ENCODE measurements at regions not wholly inside any gene's neighbourhood (a gene's known extent, or its start where the extent isn't known, plus 50 kb on each side); places are given as distances from the start of the nearest gene placed in this dataset.

- no peak for DNase-seq (ENCODE audit: low spot score in 2 of 2)
- H3K36me3 Mint-ChIP-seq = no peaks in the 10 kb centered on the region
- no peak for ATAC-seq
Observed at GRCh38 chr7:27351137-27351536, 108.5 kb downstream of the EVX1 start.

GRCh38 chr7:27351786-27352185, 109.2 kb downstream of the EVX1 start:
- Mint-ChIP-seq H3K36me3 (no peaks in the 10 kb centered on the region), H3K9me3 (no peaks in the 10 kb centered on the region), H3K27ac (no peak overlapping the region)
- ATAC-seq (no peak), DNase-seq (ENCODE audit: low spot score in 2 of 2) (no peak)

More at GRCh38 chr7:27351137-27351536, 108.5 kb downstream of the EVX1 start:
- H3K9me3 Mint-ChIP-seq = no peaks in the 10 kb centered on the region
- H3K27ac Mint-ChIP-seq = no peak overlapping the region

DNA sequence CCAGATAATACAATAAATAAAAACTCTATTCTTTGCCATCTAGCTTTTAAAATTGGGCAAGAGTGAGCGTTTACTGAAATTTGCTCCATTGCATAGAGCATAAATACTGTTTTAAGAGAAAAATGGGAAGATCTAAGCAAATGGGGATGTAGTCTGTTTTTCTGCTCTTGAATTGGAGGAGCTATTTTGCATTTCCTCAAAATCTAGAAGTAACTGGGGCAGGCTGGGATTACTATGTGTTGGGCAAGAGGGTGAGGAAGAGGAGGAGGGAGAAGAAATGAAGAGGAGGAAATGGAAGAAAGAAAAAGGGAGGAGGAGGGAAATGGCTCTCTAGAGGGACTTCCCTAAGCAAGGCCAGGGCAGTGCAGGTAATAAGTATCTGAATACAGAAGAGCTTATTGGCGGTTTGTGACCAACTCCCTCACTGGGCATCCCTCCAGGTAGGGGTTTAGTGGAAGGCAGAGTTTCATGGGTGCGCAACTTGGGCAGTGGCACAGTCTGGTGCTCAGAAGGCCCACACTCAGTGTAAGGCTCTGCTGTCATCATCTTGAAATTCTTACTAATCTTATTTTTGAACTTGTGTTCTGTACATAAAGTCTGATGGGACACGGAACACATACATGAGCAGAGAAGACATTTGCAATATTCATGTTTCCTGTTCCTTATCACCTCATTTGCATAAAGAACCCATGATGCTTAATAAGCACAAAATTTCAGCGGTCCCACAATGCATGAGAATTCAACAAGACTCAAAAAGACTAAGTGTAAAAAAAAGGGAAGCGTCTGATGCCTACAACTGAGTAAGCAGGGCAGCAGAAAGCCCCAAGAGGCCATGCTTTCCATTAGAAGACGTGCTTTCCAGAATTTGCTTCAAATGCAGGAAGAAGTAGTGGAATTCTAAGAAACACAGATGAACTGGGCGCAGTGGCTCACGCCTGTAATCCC, 116.9 kb downstream of the EVX1 start:
- ATAC-seq = no peak
- H3K9me3 Mint-ChIP-seq = no peaks in the 10 kb centered on the region
- H3K27ac Mint-ChIP-seq = no peak overlapping the region
- no peaks in the 10 kb centered on the region for H3K36me3 Mint-ChIP-seq
- no peak for DNase-seq (ENCODE audit: low spot score in 2 of 2)

DNA sequence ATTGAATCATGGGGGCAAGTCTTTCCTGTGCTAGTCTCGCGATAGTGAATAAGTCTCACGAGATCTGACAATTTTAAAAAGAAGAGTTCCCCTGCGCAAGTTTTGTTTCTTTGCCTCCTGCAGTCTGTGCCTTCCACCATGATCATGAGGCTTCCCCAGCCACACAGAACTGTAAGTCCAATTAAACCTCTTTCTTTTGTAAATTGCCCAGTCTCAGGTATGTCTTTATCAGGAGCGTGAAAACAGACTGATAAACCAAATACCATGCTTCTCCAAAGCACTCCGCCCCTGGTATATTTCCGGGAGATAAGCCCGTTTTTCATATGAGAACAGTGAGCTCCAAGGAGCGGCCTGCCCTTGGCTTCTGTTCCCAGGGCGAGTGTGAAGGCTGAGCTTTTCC, 118.9 kb downstream of the EVX1 start:
- Mint-ChIP-seq H3K9me3 (no peaks in the 10 kb centered on the region), H3K36me3 (no peaks in the 10 kb centered on the region), H3K27ac (no peak overlapping the region)
- ATAC-seq = no peak
- DNase-seq (ENCODE audit: low spot score in 2 of 2) = no peak

GRCh38 chr7:27362026-27362425, 119.4 kb downstream of the EVX1 start:
- no peak overlapping the region for H3K27ac Mint-ChIP-seq
- no peak for ATAC-seq
- no peaks in the 10 kb centered on the region for H3K9me3 Mint-ChIP-seq

DNA sequence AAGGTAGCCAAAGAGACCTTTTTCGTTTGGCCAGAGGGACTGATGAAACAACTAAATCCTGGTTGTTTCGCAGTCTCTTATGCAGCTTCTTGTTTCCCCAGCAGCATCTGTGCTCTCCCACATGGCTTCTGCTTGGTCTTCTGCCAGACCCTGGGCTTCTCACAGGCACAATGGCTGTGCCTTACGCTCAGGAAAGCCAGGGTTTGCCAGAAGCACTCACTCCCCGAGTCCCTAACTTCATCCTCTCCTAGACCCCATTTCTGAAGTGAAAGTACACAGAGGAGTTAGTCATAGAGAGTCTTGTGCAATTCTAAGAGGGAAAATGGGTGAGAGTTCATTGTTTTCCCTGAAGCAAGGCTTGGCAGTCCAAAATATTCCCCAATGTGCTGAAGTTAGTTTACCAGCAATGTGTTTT, 121.7 kb downstream of the EVX1 start:
- Mint-ChIP-seq H3K36me3 (no peaks in the 10 kb centered on the region), H3K9me3 (no peaks in the 10 kb centered on the region), H3K27ac (no peak overlapping the region)
- ATAC-seq = no peak
- DNase-seq (ENCODE audit: low spot score in 2 of 2) = no peak

More at GRCh38 chr7:27362026-27362425, 119.4 kb downstream of the EVX1 start:
- DNase-seq (ENCODE audit: low spot score in 2 of 2) = no peak
- no peaks in the 10 kb centered on the region for H3K36me3 Mint-ChIP-seq

- Mint-ChIP-seq H3K27ac (no peak overlapping the region), H3K9me3 (no peaks in the 10 kb centered on the region), H3K36me3 (no peaks in the 10 kb centered on the region)
- no peak for DNase-seq (ENCODE audit: low spot score in 2 of 2)
- ATAC-seq = no peak
Observed at GRCh38 chr7:27367179-27367932, 124.8 kb downstream of the EVX1 start.

DNA sequence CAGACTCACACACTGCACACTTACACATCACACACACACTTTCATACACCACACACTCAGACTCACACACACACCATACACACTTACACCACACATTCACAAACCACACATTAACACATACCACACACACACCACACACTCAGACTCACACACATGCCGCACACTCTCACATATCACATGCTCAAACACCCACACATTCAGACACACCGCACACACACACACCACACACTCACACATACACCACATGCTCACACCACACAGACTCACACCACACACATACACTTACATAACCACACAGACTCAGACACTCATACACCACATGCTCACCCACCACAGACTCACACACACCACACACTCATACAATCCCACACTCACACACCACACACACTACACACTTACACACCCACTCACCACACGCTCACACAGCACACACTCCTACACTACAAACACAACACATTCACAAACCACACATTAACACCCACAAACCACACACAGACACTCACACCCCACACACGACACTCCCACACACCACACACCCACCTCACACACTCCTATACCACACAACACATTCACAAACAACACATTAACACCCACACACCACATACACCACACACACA, 125.4 kb downstream of the EVX1 start:
- Mint-ChIP-seq H3K27ac (no peak overlapping the region), H3K9me3 (no peaks in the 10 kb centered on the region), H3K36me3 (no peaks in the 10 kb centered on the region)
- ATAC-seq = peak in 1 of 2 donors; percentile 22
- no peak for DNase-seq (ENCODE audit: low spot score in 2 of 2)

DNA sequence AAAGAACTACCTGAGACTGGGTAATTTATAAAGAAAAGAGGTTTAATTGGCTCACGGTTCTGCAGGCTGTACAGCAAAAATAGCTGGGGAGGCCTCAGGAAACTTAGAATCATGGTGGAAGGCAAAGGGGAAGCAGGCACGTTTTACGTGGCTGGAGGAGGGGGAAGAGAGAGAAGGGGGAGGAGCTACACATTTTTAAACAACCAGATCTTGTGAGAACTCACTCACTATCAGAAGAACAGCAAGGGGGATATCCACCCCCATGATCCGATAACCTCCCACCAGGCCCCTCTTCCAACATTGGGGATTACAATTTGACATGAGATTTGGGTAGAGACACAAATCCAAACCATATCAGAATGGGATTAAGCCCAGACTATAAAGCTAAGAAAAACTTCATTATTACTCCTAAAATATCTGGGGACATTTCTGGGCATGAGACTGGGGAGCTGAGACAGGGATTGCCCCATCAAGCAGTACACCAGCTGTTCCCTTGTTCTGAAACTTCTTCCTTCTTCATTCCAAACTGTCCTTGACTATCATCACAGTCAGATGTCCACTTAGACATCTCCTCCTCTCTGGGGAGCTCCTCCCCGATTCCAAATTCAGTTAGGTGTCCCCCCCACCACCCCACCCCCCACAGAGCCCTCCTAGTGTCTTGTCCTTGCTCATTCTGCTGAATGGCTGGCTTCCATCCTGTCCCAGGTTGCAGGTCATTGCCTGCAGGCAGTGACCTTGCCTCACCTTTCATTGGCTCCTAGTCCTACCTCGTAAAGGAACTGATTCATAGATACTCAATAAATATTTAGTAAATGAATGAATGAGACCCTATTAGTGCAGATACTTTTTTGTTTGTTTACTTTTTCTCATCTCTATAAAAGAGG, 132.6 kb downstream of the EVX1 start:
- DNase-seq (ENCODE audit: low spot score in 2 of 2) (no peak), ATAC-seq (no peak)
- Mint-ChIP-seq H3K27ac (no peak overlapping the region), H3K9me3 (no peaks in the 10 kb centered on the region), H3K36me3 (no peaks in the 10 kb centered on the region)

- H3K36me3 Mint-ChIP-seq = no peaks in the 10 kb centered on the region
- no peak overlapping the region for H3K27ac Mint-ChIP-seq
- no peaks in the 10 kb centered on the region for H3K9me3 Mint-ChIP-seq
- ATAC-seq (no peak), DNase-seq (ENCODE audit: low spot score in 2 of 2) (no peak)
Observed at GRCh38 chr7:27375958-27376357, 133.4 kb downstream of the EVX1 start.

DNA sequence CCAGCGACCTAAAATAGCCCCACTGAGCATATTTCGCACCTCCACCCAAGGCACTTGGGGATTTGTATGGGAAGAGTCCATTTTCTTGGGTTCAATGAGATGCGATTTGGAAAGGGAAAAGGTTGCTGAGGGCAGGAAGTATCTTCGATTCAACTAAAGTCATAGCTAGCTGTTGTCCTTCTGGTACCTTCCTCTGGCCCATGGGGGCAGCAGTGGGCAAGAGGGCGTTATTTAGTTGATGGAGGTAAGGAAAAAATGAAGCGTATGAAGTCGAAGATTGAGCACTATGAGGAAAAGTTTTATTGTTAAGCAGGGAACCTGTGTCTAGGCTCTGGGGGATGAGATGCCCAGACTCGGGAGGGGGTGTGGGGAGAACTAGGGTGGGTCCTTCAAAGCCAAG, 135.4 kb downstream of the EVX1 start:
- no peak for DNase-seq (ENCODE audit: low spot score in 2 of 2)
- Mint-ChIP-seq H3K9me3 (no peaks in the 10 kb centered on the region), H3K27ac (no peak overlapping the region), H3K36me3 (no peaks in the 10 kb centered on the region)
- ATAC-seq = no peak

DNA sequence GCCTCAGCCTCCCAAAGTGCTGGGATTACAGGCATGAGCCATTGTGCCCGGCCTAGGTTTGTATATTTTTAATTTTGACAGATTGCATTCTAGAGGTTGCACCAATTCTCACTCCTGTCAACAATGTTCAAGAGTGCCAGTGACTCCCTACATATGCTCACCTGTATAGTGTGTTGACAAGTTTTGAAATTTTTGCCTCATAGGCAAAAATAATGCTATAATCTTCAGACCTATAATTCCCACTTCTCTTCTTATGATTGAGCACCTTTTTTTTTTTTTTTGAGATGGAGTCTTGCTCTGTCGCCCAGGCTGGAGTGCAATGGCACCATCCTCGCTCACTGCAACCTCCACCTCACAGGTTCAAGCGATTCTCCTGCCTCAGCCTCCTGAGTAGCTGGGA, 139.7 kb downstream of the EVX1 start:
- DNase-seq (ENCODE audit: low spot score in 2 of 2) (no peak), ATAC-seq (no peak)
- no peaks in the 10 kb centered on the region for H3K36me3 Mint-ChIP-seq
- H3K27ac Mint-ChIP-seq = no peak overlapping the region
- H3K9me3 Mint-ChIP-seq = no peaks in the 10 kb centered on the region

GRCh38 chr7:27386581-27386980, 144.0 kb downstream of the EVX1 start:
- ATAC-seq (no peak), DNase-seq (ENCODE audit: low spot score in 2 of 2) (no peak)
- Mint-ChIP-seq H3K27ac (no peak overlapping the region), H3K36me3 (no peaks in the 10 kb centered on the region), H3K9me3 (no peaks in the 10 kb centered on the region)

GRCh38 chr7:27387864-27388263, 145.3 kb downstream of the EVX1 start:
- no peak overlapping the region for H3K27ac Mint-ChIP-seq
- DNase-seq (ENCODE audit: low spot score in 2 of 2) (no peak), ATAC-seq (no peak)
- no peaks in the 10 kb centered on the region for H3K9me3 Mint-ChIP-seq
- no peaks in the 10 kb centered on the region for H3K36me3 Mint-ChIP-seq

- no peaks in the 10 kb centered on the region for H3K36me3 Mint-ChIP-seq
- DNase-seq (ENCODE audit: low spot score in 2 of 2) = no peak
- no peak overlapping the region for H3K27ac Mint-ChIP-seq
- H3K9me3 Mint-ChIP-seq = peaks cover 0 to under 1% of the 10 kb centered on the region in 2 donors
- ATAC-seq = no peak
Observed at GRCh38 chr7:27388561-27388960, 146.0 kb downstream of the EVX1 start.

DNA sequence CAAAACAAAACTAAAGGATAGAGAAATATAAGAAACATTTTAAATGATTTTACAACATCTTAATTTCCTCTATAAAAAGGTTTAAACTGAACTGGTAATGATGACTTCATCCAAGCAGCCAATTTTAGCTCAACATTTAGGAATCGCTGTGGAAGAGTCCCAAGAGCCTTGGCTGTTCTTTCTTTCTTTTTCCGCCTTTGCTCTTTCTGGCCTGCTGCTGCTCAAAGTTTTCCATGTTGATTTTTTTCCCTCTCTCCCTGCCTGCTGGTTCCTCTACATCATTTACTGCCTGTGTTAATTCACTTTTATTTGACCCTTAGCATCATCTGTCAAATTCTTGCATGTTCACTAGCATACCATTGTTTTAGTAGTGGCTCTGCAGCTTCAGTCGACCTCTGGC, 146.9 kb downstream of the EVX1 start:
- peaks cover 0 to 6% of the 10 kb centered on the region in 2 donors for H3K36me3 Mint-ChIP-seq
- H3K9me3 Mint-ChIP-seq = peaks cover 0 to 7% of the 10 kb centered on the region in 2 donors
- ATAC-seq = no peak
- no peak overlapping the region for H3K27ac Mint-ChIP-seq
- DNase-seq (ENCODE audit: low spot score in 2 of 2) = no peak
